HEK293 (cell line): ENCODE measurements at regions not wholly inside any gene's neighbourhood (a gene's known extent, or its start where the extent isn't known, plus 50 kb on each side); places are given as distances from the start of the nearest gene placed in this dataset.
A peak's percentile ranks its signal among the peaks of the same experiment; 100 is the strongest.

ENCODE experiments used
- CTCF ChIA-PET: fragments of 350-600 bp; formaldehyde crosslinking; extraction: SDS; loops from one replicate; lab custom pipeline; 2021; ENCODE audit warnings: antibody characterized with exemption; lab: Yijun Ruan, JAX
- POLR2A ChIA-PET: fragments of 300-600 bp; formaldehyde crosslinking; extraction: SDS; loops from one replicate; lab custom pipeline; 2020; ENCODE audit warnings: antibody characterized with exemption, inconsistent platforms; lab: Yijun Ruan, JAX
- H3K27ac ChIP-seq: fragments of 200-500 bp; sonication (Bioruptor generic); 2 replicates; pipeline ENCODE4 v1.5.1; 2014; ENCODE audit warnings: low read depth, low read length, control low read depth, inconsistent platforms; ENCODE audit errors: extremely low read depth
- H3K36me3 ChIP-seq, 2 experiments: fragments of 200-500 bp in 1 of 2; sonication (Bioruptor generic) in 1 of 2; 1 replicate in 1 of 2; 2 replicates in 1 of 2; pipeline ENCODE4 v1.5.1; 2014 to 2017; ENCODE audit warnings: inconsistent platforms in 2 of 2, low read length in 2 of 2; ENCODE audit not compliant: control insufficient read depth in 2 of 2, insufficient read depth in 1 of 2
- H3K4me1 ChIP-seq: fragments of 200-500 bp; sonication (Bioruptor generic); 2 replicates; pipeline ENCODE4 v1.5.1; 2014; ENCODE audit warnings: mild to moderate bottlenecking, low read length, inconsistent platforms; ENCODE audit not compliant: control insufficient read depth, insufficient read depth
- H3K4me3 ChIP-seq: 2 replicates; pipeline ENCODE4 v1.5.1; 2011; ENCODE audit warnings: low read depth, mild to moderate bottlenecking, control low read depth, low read length, moderate library complexity
- H3K9me3 ChIP-seq: fragments of 200-500 bp; sonication (Bioruptor generic); 2 replicates; pipeline ENCODE4 v1.5.1; 2014; ENCODE audit warnings: low read depth, low read length, inconsistent platforms; ENCODE audit not compliant: control insufficient read depth, insufficient read depth
- MYNN ChIP-seq: fragments of 450-650 bp; formaldehyde crosslinking; IDR thresholded peaks from 2 replicates; pipeline ENCODE4 v1.5.1; 2016; ENCODE audit warnings: missing biosample characterization, missing genetic modification characterization, borderline replicate concordance
- SCRT1 ChIP-seq: fragments of 450-650 bp; formaldehyde crosslinking; IDR thresholded peaks from 2 replicates; pipeline ENCODE4 v1.5.1; 2016; ENCODE audit warnings: missing biosample characterization, missing genetic modification characterization, borderline replicate concordance
- SCRT2 ChIP-seq: fragments of 450-650 bp; formaldehyde crosslinking; IDR thresholded peaks from 2 replicates; pipeline ENCODE4 v1.5.1; 2016; ENCODE audit warnings: missing biosample characterization, missing genetic modification characterization
- SETDB1 ChIP-seq: IDR thresholded peaks from one replicate; pipeline ENCODE4 v1.6.1; 2017; ENCODE audit warnings: mild to moderate bottlenecking, low read length, moderate library complexity, mixed read lengths; ENCODE audit not compliant: insufficient read length
- ZFP3 ChIP-seq: fragments of 450-650 bp; formaldehyde crosslinking; IDR thresholded peaks from 2 replicates; pipeline ENCODE4 v1.5.1; 2016; ENCODE audit warnings: low read depth, missing biosample characterization, missing genetic modification characterization
- ZNF529 ChIP-seq: fragments of 450-650 bp; formaldehyde crosslinking; IDR thresholded peaks from 2 replicates; pipeline ENCODE4 v1.5.1; 2017; ENCODE audit warnings: missing genetic modification characterization, missing biosample characterization; ENCODE audit not compliant: insufficient replicate concordance
- ZNF560 ChIP-seq: fragments of 450-650 bp; formaldehyde crosslinking; IDR thresholded peaks from 2 replicates; pipeline ENCODE4 v1.5.1; 2017; ENCODE audit warnings: missing biosample characterization, missing genetic modification characterization, borderline replicate concordance
- ZNF654 ChIP-seq: fragments of 450-650 bp; formaldehyde crosslinking; IDR thresholded peaks from 2 replicates; pipeline ENCODE4 v1.5.1; 2016; ENCODE audit warnings: low read depth, missing biosample characterization, missing genetic modification characterization
- ZNF660 ChIP-seq: fragments of 450-650 bp; IDR thresholded peaks from 2 replicates; pipeline ENCODE4 v1.5.1; 2018; ENCODE audit warnings: missing biosample characterization, mild to moderate bottlenecking, missing genetic modification characterization
- ZSCAN16 ChIP-seq: fragments of 450-650 bp; formaldehyde crosslinking; IDR thresholded peaks from 2 replicates; pipeline ENCODE4 v1.5.1; 2016; ENCODE audit warnings: missing biosample characterization, missing genetic modification characterization
- TF ChIP-seq, protein P1 (sequence below): fragments of 450-650 bp; formaldehyde crosslinking; IDR thresholded peaks from 2 replicates; pipeline ENCODE4 v1.5.1; 2016; ENCODE audit warnings: missing biosample characterization, missing genetic modification characterization
- TF ChIP-seq, protein P2 (sequence below): fragments of 450-650 bp; formaldehyde crosslinking; IDR thresholded peaks from 2 replicates; pipeline ENCODE4 v1.5.1; 2016; ENCODE audit warnings: missing biosample characterization, missing genetic modification characterization
- TF ChIP-seq, protein P3 (sequence below): fragments of 450-650 bp; formaldehyde crosslinking; IDR thresholded peaks from 2 replicates; pipeline ENCODE4 v1.5.1; 2016; ENCODE audit warnings: missing biosample characterization, missing genetic modification characterization
- TF ChIP-seq, protein P4 (sequence below): fragments of 450-650 bp; formaldehyde crosslinking; IDR thresholded peaks from 2 replicates; pipeline ENCODE4 v1.5.1; 2016; ENCODE audit warnings: missing biosample characterization, missing genetic modification characterization
- TF ChIP-seq, protein P5 (sequence below): fragments of 450-650 bp; formaldehyde crosslinking; IDR thresholded peaks from 2 replicates; pipeline ENCODE4 v1.5.1; 2016; ENCODE audit warnings: missing biosample characterization, missing genetic modification characterization

DNA sequence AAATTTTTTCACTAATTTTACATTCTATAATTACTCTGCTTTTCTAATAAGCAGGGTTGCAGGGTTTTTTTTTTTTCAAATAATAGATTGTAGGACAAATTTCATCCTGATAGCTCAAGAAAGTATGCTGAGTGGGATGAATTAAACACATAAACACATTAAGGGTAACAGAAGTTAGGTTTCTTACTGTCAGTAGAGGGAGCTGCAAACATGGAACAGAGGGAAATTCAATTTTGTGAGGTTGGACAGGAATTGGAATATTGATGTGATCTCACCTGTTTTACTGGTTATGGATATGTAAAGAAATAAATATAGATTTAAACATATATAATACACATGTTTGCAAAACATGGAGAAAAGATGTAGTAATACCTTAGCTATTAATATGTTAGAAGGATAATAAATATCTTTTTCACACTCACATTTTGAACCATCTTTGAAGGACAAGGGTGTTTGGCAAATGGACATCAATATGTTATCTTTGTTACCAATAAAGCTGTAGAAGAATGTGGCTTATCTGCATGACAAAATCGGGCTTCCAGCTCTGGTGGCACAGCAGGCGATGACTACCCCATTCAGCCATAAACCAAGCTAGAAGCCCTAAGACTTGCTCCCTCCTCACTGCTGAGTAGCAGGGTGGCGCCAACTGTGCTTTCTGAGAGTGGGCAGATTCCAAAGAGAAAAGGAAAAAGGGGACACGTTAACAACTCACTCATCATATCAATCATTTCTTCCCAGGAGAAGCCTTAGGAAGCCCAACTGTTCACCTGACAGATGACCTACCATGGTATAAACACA is 1257.4 kb downstream of the GATA3 start:
- Histone ChIP-seq H3K36me3 (no peaks in the 10 kb centered on the region), H3K9me3 (no peaks in the 10 kb centered on the region), H3K27ac (no peak overlapping the region), H3K4me3 (no peak overlapping the region), H3K4me1 (no peaks in the 10 kb centered on the region)
- POLR2A ChIA-PET = no interaction called here
- CTCF ChIA-PET = interaction anchor here (0.6 to 2.4 kb wide), 9 partner anchors 9 to 1776 kb away, joined by 3 to 9 read pairs (median 3); no protein-coding TSS in a partner anchor
- TF ChIP-seq ZNF654 (peak; percentile 29; the same call in 1 of the 2 replicates), ZNF560 (no peak), ZFP3 (tag by site-specific recombination) (no peak), MYNN (tag by site-specific recombination) (no peak)
- TF ChIP-seq, protein P1, sequence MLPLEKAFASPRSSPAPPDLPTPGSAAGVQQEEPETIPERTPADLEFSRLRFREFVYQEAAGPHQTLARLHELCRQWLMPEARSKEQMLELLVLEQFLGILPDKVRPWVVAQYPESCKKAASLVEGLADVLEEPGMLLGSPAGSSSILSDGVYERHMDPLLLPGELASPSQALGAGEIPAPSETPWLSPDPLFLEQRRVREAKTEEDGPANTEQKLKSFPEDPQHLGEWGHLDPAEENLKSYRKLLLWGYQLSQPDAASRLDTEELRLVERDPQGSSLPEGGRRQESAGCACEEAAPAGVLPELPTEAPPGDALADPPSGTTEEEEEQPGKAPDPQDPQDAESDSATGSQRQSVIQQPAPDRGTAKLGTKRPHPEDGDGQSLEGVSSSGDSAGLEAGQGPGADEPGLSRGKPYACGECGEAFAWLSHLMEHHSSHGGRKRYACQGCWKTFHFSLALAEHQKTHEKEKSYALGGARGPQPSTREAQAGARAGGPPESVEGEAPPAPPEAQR = no peak
- TF ChIP-seq, protein P2, sequence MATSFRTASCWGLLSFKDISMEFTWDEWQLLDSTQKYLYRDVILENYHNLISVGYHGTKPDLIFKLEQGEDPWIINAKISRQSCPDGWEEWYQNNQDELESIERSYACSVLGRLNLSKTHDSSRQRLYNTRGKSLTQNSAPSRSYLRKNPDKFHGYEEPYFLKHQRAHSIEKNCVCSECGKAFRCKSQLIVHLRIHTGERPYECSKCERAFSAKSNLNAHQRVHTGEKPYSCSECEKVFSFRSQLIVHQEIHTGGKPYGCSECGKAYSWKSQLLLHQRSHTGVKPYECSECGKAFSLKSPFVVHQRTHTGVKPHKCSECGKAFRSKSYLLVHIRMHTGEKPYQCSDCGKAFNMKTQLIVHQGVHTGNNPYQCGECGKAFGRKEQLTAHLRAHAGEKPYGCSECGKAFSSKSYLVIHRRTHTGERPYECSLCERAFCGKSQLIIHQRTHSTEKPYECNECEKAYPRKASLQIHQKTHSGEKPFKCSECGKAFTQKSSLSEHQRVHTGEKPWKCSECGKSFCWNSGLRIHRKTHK (tag by site-specific recombination) = no peak

DNA sequence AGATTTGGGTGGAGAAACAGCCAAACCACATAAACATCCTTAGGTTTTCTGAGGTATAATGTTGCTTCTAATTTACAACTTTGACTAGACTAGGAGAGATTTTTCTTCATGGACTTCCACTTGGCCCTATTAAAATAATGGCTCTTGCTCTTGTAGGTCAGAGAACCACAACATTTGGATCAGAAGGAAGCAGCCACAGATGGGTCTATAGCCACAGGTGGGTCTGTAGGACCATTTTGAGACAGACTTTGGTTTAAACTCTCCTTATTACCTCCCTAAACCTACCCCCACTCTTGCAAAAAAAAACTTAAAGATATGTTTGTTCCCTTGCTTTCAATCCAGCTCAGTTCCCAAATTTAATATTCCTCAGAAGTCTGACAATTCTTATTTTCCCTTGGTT is 1260.8 kb downstream of the GATA3 start:
- Histone ChIP-seq H3K4me1 (no peaks in the 10 kb centered on the region), H3K36me3 (no peaks in the 10 kb centered on the region), H3K4me3 (no peak overlapping the region), H3K9me3 (no peaks in the 10 kb centered on the region), H3K27ac (no peak overlapping the region)
- TF ChIP-seq SCRT1 (tag by site-specific recombination) (peak; percentile 75), SCRT2 (tag by site-specific recombination) (peak; percentile 77)
- TF ChIP-seq, protein P3, sequence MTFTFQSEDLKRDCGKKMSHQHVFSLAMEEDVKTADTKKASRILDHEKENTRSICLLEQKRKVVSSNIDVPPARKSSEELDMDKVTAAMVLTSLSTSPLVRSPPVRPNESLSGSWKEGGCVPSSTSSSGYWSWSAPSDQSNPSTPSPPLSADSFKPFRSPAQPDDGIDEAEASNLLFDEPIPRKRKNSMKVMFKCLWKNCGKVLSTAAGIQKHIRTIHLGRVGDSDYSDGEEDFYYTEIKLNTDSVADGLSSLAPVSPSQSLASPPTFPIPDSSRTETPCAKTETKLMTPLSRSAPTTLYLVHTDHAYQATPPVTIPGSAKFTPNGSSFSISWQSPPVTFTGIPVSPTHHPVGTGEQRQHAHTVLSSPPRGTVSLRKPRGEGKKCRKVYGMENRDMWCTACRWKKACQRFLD (tag by site-specific recombination) = no peak
- CTCF ChIA-PET = no interaction called here
- POLR2A ChIA-PET = no interaction called here

DNA sequence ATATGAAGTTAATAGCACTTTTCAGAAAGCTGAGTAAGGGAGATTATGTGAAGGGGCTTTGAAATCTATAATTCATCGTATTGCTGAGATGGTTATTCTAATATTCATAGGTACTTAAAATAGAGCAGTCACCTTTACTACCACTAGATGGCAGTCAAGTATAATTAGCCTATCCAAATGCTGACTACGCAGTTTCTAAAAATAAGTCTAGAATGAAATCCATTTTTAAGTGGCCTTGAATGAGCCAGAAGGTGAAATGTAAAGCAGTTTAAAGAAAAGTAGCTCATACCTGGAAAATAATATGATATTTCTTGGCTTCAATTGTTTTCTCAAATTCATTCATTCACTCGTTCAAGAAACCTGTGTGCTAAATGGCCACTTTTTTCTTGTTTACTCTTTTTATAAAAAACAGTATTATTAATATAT is 1277.1 kb downstream of the GATA3 start:
- ChIA-PET POLR2A (no interaction called here), CTCF (interaction anchor here (0.5 to 1.6 kb wide), 22 partner anchors 8 to 1931 kb away, joined by 3 to 11 read pairs (median 3); no protein-coding TSS in a partner anchor)
- H3K9me3 ChIP-seq = no peaks in the 10 kb centered on the region
- no peak overlapping the region for H3K4me3 ChIP-seq
- H3K4me1 ChIP-seq = no peaks in the 10 kb centered on the region
- H3K27ac ChIP-seq = no peak overlapping the region
- TF ChIP-seq ZSCAN16 (no peak), SETDB1 (no peak), MYNN (tag by site-specific recombination) (no peak), ZNF660 (tag by site-specific recombination) (0 out of 2 replicates have a peak, but pooled peaks have one; percentile 60), ZNF654 (peak; percentile 91), ZNF529 (no peak)
- TF ChIP-seq, protein P4, sequence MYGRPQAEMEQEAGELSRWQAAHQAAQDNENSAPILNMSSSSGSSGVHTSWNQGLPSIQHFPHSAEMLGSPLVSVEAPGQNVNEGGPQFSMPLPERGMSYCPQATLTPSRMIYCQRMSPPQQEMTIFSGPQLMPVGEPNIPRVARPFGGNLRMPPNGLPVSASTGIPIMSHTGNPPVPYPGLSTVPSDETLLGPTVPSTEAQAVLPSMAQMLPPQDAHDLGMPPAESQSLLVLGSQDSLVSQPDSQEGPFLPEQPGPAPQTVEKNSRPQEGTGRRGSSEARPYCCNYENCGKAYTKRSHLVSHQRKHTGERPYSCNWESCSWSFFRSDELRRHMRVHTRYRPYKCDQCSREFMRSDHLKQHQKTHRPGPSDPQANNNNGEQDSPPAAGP (tag by site-specific recombination) = no peak
- TF ChIP-seq, protein P5, sequence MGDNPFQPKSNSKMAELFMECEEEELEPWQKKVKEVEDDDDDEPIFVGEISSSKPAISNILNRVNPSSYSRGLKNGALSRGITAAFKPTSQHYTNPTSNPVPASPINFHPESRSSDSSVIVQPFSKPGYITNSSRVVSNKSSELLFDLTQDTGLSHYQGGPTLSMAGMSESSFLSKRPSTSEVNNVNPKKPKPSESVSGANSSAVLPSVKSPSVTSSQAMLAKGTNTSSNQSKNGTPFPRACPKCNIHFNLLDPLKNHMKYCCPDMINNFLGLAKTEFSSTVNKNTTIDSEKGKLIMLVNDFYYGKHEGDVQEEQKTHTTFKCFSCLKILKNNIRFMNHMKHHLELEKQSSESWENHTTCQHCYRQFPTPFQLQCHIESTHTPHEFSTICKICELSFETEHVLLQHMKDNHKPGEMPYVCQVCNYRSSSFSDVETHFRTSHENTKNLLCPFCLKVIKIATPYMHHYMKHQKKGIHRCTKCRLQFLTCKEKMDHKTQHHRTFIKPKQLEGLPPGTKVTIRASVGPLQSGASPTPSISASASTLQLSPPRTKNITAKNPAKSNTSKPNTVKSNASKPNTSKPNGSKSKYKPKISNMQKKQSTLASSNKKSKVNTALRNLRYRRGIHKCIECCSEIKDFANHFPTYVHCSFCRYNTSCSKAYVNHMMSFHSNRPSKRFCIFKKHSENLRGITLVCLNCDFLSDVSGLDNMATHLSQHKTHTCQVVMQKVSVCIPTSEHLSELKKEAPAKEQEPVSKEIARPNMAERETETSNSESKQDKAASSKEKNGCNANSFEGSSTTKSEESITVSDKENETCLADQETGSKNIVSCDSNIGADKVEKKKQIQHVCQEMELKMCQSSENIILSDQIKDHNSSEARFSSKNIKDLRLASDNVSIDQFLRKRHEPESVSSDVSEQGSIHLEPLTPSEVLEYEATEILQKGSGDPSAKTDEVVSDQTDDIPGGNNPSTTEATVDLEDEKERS (tag by site-specific recombination) = no peak
- H3K36me3 ChIP-seq = no peaks in the 10 kb centered on the region
